ENCODE measurements at regions not wholly inside any gene's neighbourhood (a gene's known extent, or its start where the extent isn't known, plus 50 kb on each side); places are given as distances from the start of the nearest gene placed in this dataset.
"Not testable (repeated sequence)": the region's sequence is repeated elsewhere in the genome, so short reads cannot be mapped to it uniquely, and the experiment has no call there.

DNA sequence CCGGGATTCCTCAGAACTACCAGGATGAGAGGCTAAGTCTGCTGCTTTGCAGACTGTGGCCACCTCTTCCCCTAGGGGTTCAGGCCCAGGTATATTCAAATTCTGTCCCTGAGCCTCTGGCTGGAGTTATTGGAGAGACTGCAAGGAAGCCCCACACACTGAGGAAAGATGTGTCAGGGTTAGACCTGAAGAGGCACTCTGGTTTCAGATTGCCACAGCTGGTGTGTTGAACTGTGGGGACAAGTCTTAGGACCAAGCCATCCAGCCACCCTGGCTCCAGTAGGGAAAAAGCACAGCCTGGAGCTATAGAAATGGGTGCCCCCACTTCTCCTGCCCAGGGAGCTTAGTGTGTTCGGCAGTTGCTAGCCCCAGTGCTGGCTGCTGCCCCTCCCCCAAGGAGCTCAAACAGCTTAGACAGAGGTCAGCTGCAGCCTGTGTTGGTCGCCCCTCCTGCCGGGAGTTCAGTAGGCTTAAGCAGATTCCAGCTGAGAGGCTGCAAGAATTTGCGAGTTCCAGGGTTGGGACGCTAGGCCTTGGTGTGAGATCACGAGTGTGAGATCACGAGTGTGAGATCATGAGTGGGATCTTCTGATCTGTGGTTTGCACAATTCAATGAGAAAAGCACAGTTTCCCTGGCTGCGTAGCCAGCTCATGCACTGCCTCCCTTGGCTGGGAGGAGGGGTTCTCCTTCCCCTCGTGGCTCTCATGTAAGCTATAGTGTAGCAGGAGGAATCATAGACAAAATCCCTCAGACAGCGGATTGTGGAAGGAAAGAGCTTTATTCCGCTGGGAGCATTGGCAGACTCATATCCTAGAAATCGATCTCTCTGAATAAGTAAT, 552.1 kb upstream of the CHORDC1 start:
- no peak for DNase-seq (ENCODE audit: low read depth)

DNA sequence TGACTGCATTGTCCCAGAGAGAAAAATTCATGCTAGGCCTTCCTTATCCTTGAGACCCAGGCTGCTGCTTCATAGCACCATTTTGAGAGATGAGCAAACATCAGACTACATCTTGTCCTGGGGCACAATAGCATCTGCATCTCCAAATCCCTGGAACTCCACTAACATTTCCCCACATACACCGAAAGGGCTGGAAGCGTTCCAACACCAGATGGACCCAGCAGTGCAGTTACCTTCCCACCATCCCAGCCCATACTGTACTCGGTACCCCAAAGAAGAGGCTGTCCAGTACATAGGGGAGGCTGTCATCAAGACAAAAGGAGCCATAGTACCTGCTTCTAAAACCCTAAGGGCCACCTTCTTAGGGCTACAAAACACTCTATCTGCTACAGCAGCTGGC, 547.2 kb upstream of the CHORDC1 start:
- DNase-seq (ENCODE audit: low read depth) = no peak

DNA sequence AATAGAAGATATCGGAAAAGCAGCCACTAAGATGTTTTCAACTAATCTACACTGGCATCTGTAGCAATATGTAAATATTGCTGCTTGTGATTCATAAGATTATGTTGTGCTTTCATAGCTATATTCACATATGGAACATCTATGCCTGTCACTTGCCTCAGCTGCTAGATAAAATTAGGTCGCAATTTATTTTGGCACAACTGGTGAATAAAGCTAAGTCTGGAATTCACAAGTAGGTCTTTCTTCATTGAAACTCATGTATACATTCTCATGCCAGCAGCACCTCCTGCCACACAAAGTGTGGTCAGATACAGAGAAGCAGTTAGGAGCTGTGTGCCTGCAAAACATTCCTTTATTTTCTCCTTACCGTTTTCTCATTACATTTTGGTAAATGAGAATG, 543.3 kb upstream of the CHORDC1 start:
- DNase-seq (ENCODE audit: low read depth) = no peak

DNA sequence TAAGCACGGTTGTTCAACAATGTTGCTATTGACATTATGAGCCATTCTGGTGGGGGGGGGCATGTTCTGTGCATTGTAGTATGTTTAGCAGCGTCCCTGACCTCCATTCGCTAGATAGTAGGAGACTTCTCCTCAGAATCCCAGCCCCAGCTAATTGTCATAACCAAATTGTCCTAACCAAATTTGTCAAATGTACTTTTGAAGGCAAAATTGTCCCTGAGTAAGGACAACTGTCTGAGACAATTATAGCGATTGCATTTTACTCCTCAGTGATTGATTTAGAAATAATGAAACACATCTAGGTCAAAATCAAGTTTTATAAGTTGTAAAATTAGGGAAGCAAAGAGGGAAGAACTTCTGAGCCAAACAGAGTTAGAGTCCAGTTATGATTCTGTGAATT, 541.8 kb upstream of the CHORDC1 start:
- no peak for DNase-seq (ENCODE audit: low read depth)

DNA sequence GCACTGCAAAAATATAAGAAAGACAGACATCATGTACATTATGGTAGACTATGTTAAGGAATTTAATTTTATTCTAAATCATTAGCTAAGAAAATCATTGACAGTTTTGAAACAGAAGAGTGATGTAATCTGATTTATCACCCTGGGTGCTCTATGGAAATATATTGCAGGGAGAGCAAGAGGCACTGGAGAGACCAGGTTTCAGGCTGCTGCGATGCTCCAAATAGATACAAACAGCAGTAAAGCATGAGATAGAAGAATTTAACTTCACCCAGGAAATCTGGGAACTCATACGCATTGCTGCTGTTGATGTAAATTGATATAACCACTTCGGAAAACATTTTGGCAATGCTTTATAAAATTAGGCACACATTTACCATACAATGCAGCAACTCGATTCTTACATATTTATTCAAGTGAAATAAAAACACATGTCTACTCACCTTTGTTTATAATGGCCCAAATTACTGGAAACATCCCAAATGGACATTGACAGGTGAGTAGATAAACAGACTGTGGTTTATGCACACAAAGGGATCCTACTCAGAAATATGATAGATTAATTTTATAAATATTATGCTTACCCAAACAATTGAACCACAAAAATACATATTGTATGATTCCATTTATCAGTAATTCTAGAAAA, 535.1 kb upstream of the CHORDC1 start:
- DNase-seq (ENCODE audit: low read depth) = no peak

DNA sequence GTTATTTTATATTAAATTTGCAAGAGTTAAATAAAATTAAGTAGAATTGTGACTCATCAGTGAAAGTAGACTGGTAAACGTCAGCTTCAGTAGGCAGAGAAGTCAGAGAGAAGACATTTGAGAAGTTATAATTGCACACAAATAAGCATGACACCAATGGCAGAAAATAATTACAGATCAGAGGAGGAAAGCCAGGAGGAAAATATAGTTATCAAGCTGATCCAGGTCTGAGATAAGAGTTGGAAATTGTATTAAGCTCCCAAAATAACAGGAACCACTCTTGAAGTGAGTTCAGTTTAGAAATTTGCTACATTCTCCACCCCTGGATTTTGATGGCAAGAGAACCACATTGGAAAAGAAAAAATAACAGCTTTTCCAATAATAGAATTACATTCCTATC, 533.8 kb upstream of the CHORDC1 start:
- DNase-seq (ENCODE audit: low read depth) = no peak

DNA sequence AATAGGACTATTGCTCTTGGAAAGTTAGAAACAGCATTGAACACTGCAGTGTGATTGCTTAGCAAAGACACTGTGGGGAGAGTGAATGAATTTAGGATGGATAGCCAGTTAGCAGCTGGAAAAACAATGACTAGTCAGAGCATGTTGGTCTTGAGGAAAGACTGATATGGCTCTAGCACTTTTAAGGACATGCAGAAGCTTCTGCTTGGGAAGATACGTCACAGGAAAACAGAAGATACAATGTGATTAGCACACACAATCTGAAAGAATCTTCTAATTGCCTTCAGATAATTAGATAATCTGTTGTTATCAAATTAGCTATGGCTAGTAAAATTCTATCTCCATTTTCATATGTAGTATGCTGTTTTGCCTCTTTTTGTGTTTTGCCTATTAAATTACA, 530.7 kb upstream of the CHORDC1 start:
- DNase-seq (ENCODE audit: low read depth) = no peak

DNA sequence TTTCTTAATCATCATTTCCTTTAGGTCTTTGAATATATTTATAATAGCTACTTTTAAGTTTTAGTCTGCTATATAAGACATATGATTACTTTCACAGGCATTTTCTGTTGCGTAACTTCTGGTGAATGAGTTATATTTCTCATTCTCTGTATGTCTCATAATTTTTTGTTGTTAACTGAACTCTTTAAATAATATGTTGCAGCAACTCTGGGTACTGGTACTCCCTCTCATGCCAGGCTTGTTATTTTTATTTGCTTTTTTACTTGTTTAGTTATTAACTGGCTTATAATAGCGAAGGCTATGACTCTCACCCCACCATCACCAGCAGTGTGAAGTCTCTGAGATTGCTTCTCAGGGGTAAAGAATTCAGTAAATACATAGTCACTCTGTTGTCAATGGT, 524.2 kb upstream of the CHORDC1 start:
- no peak for DNase-seq (ENCODE audit: low read depth)

DNA sequence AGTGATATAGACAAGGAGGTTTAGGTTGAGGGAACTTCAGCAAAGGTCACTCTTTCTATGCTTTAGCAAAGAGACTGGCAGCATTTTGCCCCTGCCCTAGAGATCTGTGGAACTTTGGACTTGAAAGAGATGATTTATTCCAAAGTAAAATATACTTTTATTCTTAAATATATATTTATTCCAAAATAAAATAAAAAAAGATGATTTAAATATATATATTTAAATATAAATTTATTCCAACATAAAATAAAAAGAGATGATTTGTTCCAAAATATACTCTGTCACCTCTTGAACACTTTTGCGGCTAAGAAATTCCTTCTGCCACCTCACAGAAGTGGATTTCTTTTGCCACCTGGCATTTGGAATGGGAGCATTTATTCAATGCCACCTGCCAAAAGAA, 521.3 kb upstream of the CHORDC1 start:
- no peak for DNase-seq (ENCODE audit: low read depth)

DNA sequence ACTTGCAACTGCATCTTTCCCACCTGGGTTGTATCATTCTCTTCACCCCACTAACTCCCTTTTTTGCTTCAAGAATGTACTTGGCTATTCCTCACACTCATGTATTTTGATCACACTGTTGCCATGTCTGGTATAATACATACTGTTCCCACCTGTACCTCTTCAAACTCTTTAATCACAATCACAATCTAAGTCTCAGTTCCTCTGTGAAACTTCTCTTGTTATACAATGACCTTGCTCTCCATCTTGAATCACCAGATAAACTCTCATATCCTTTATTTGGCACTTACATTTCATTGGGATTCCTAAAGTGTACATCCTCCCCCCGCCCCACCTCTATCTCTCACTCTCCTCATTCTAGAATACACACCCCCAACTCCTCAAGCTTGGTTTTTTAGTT, 516.0 kb upstream of the CHORDC1 start:
- no peak for DNase-seq (ENCODE audit: low read depth)

DNA sequence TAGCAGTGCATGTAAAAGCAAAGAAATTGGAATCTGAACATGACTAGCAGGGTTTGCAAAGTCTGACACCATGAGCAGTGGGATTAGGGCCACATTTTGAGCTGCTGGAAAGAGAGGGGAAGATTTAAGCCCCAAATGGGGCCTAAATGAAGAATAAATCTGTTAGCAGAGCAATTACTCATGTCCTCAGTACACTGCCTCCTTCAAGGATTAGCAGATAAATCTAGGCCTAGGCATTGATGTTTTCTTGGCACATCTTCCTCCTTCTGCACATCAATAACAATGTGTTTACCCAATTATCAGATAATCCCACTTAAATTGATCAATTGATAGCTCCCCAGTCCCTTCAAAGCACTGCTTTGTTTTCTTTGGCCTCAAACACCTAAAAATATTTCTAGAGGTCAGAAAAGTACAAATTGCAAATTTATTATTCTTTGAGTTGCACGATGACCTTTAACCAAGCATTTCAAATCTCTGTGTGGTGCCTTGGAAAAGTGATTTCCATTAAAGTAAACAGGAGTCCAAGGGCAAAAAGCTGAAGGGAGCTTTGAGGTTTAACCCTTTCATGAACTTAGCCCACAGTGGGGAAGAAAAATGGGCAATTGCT, 514.7 kb upstream of the CHORDC1 start:
- DNase-seq (ENCODE audit: low read depth) = no peak

DNA sequence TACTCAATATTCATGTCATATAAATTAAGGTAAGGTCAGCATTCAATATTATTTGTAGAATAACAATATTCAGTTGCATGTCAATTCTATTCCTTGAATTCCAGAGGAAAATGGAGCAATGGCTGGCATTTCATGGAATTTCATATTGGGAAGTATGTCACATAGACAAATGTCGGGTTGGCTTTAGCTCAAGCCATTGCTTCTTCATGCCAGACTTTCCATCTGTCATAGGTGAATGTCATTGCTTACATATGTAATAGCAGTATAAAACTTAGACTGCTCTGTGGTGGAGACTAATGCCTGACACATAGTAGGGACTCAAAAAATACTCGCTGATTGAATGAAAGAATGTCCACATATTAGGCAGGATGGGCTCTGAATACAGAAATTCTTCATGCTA, 509.6 kb upstream of the CHORDC1 start:
- DNase-seq (ENCODE audit: low read depth) = no peak

DNA sequence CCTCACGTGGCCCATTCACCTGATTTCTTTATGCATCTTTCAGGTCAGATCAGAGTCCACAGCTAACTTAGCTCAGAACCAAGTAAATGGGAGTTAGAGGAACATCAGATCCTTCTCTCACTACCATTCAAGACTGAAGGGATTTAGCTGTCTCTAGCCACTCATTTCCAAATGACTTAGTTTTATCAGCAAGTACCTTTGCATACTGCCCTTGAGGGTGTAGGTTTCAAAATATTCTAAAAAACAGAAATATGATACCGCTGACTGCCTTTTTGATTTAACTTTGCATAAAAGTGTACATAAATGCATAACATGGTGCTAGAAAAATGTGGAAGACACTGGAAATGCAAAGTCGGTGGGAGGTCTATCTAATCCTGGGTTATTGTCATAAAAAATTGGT, 500.6 kb upstream of the CHORDC1 start:
- DNase-seq (ENCODE audit: low read depth) = no peak

DNA sequence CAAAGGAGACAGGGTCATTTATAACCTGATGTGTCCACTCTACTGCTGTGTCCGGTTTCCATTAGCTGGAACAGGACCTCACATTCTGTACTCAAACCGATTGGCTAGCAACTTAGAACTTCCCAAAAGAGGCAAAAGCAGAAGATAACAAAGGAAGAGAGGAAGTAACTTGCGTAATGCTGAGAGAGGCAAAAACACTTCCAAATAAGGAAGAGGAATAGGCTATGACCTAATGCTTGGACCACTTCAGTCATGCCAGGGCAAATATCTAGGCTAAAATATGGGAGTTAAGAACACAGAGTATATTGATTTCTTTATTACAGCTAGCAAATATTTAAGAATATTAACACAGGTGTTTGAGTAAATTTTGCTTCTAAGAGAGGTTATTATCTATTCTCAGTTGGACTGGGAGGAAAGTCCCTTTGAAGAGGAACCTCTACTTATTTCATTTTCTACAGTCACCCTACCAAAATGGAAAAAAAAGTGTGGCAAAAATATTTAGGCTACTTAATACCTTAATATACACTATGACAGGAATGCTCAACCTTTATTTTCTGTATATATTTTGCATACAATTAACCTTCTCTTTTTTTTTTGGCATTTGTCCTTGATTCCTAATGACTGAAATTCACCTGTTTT, 499.8 kb upstream of the CHORDC1 start:
- no peak for DNase-seq (ENCODE audit: low read depth)

DNA sequence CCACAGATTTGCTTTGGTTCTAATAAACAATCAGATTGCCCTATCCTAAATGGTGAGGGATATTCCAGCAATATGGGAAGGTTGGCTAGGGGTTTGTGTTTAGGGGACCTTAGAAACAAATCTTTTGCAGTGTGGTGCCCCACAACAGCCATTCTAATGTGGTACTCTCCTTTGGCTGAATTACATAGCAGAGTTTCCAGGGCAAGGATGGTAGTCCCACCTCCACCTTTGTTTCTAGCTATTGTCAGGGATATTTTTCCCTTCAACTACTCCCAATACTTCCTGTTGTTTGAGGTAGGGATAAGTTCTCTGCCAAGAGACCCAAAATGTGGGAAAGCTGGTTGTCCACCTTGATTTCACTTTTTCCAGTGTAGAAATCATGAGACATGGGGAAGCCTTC, 494.7 kb upstream of the CHORDC1 start:
- DNase-seq (ENCODE audit: low read depth) = no peak

DNA sequence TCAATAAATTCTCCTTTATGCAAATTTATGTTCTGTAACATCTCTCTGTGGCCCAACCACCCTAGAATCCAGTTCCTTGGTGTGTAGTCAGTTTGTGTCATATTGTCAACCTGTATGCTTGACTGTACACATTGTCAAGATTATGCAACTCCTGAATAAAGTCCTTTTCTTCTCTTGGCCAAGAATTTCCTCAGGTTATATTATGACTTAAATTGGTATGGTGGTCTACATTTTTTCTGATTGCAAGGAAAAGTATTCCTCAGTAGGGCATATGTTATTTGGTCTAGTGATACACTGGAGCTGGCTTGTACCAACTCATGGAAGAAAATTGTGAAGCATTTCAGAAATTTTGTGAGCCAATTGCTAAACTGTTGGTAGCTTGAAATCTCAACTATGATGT, 482.8 kb upstream of the CHORDC1 start:
- DNase-seq (ENCODE audit: low read depth) = no peak

DNA sequence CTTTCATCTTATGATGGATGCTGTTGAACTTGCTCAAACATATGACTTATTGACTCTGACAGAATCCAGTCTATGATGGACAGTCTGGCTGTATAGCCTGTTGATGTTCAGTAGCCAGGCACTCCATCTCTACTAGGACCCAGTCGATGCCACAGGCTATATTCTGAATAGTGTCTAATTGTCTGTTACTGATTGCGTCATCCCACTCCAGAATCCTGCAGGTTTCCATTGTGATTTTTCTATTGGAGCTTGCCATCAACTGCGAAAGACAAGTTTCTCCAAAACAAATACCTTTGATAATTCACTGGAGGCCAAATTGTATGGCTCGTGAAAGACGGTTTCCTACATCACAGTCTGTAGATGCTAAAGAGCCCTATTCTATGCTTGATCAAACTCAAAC, 481.7 kb upstream of the CHORDC1 start:
- DNase-seq (ENCODE audit: low read depth) = no peak

DNA sequence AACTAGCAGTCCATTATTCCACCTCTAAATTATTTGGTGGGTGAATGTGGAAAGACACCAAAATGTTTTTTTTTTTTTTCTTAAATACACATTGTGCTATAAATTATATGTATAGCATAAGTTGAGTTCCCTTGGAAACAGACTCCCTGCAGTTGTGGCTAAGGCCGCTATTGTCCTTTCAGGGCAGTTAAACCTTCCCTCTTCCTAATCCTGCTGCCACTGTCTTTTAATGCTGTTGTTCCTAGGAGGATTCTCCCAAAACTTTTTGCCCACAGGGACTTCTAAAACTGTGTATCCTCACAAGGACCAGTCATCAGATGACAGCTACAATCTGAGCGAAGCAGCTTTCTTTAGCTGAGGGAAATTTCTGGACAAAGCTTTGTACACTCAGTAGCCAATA, 478.9 kb upstream of the CHORDC1 start:
- no peak for DNase-seq (ENCODE audit: low read depth)

DNA sequence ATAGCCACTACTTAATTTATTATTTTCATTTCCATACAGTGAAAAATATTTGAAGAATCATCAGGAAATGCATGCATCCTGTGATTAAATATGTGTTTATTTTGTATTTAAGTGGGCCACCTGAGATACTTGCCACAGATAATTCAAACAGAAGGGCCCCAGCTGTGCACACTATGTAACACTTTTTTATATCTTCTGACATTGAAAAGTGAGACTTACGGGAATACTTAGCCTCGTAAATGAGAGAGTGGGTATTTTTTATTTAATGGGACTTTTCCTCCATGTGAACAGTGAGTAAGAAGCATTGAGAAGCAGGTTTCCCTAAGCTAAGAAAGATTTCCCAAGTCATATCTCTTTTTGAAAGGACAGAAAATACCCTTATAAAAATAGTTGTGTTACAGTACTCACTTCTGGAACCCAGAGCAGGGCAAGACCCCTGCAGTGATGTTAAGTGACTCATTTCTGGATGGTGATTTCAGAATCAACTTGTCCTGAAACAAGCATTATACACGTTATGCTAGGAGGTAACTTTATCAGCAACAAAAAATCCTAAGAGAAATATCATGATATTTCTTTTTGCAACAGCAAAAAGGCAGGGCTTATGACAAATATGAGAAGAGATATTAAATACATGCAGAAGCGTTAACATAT, 478.1 kb upstream of the CHORDC1 start:
- DNase-seq (ENCODE audit: low read depth) = no peak

DNA sequence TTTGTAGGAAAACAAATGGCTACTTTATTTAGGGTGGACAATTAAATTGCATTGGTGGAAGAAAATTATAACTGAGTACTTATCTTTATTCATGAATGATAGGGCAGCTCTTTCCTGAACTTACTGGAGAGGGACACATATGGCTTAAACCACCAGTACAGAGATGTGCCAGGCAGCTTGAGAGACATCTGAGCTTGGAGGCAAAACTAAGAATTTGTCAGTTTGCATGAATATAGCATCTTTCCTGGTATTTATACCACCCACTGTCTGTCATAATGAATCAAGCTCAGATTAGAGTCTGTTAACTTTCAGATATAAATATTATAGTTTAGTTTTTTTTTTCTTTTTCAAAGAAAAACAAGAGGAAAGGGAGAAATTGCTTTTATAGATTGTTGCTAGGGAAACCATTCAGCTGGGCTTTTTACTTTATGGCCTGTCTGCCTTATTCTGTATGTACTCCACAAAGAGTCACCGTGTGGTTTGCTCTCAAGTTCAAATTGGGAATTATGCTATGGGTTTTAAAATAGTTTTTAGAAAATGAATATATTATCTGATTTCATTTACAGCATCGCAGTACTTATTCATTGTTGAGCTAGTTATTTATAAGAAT, 477.0 kb upstream of the CHORDC1 start:
- no peak for DNase-seq (ENCODE audit: low read depth)

DNA sequence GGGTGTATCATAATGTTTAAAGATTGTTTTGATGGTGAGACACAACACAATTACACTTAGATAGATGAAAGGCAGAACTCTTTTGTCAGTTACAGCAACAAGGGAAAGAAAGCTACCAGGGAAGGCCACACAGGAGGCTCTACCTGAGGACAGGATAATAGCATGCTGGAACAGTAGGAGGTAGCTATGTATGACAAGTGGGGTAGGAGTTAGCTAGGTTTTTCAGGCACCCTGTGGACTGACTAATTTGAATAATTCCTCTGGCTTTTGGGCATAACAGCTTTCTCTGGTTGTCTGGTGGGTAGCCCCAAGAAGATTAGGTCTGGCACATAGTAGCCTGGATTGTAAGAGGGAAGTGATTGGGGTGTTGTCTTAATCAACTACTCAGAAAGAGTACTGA, 475.4 kb upstream of the CHORDC1 start:
- DNase-seq (ENCODE audit: low read depth) = no peak

DNA sequence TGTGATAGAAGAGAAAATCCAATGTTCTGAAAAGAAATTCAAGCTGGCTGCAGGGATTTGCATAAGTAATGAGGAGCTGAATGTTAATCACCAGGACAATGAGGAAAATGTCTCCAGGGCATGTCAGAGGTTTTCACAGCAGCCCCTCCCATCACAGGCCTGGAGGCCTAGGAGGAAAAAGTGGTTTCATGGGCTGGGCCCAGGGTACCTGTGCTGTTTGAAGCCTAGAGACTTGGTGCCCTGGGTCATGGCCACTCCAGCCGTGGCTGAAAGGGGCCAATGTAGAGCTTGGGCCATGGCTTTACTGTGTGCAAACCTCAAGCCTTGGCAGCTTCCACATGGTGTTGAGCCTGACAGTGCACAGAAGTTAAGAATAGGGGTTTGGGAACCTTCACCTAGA, 452.6 kb upstream of the CHORDC1 start:
- DNase-seq (ENCODE audit: low read depth) = not testable (repeated sequence)

Measured in activated T-cell treated with anti-CD3 and anti-CD28 coated beads for 48 hours (primary cell).